Heart left ventricle (tissue), 13 donors: ENCODE measurements at regions not wholly inside any gene's neighbourhood (a gene's known extent, or its start where the extent isn't known, plus 50 kb on each side); places are given as distances from the start of the nearest gene placed in this dataset.

Experiments
- CTCF ChIP-seq, 12 donors: fragments of 200-600 bp; sonication (generic) in 4 of 12; IDR thresholded peaks; one replicate each; pipeline versions ENCODE4 v1.5.0 to v1.8.0; 2018 to 2022; ENCODE audit warnings: antibody characterized with exemption in 12 of 12, mild to moderate bottlenecking in 5 of 12
- POLR2A ChIP-seq, 2 donors: fragments of 450-650 bp; IDR thresholded peaks; one replicate each; pipeline ENCODE4 v1.6.1; 2017; ENCODE audit warnings: antibody characterized with exemption in 2 of 2, mild to moderate bottlenecking in 2 of 2, moderate library complexity in 2 of 2
- donor health status: ischemic (EF 13 %, LVEDD 7.1; RV severe dilation, severe dysfunction).
- donor health status: DM: no; HTN: yes; CAD: no.
- donor health status: DM: no; HTN: no; CAD: no.
- donor health status: ischemic (EF 25% LVEDD 6.9; RV normal size, moderate dysfunction).
- donor health status: ischemic (EF 25% LVEDD 5.7; RV mildly dilated, moderate dysfunction).
- donor health status: ischemic (EF 35%, LVEDD 5.7; RV mildly dilated, moderate dysfunction).
- donor health status: nonischemic (EF 11% LVEDD 7.7; RV severe dilation, severe dysfunction).
- donor health status: DM: yes; HTN: yes; CAD: no.
- donor health status: PGD.
- donor health status: ischemic (EF 29% LVEDD 5.4; RV normal size, mild dysfunction).
- donor health status: nonischemic (EF 23%, LVEDD 6.1; RV moderate dilation, normal function).

- TF ChIP-seq CTCF (IDR thresholded peaks at IDR 0.05) (no peak), POLR2A (IDR thresholded peaks at IDR 0.05) (no peak)
Observed at GRCh38 chr14:37857774-37858266, 262.4 kb downstream of the TTC6 start.
